GM18511 (cell line): ENCODE measurements at regions not wholly inside any gene's neighbourhood (a gene's known extent, or its start where the extent isn't known, plus 50 kb on each side); places are given as distances from the start of the nearest gene placed in this dataset.

Experiments used
- ATAC-seq: cut with Tn5 transposase; IDR thresholded peaks from one replicate; pipeline ENCODE4 v1.9.1; 2021; ENCODE audit warnings: mild to moderate bottlenecking, moderate library complexity; ENCODE audit not compliant: unreplicated experiment

DNA sequence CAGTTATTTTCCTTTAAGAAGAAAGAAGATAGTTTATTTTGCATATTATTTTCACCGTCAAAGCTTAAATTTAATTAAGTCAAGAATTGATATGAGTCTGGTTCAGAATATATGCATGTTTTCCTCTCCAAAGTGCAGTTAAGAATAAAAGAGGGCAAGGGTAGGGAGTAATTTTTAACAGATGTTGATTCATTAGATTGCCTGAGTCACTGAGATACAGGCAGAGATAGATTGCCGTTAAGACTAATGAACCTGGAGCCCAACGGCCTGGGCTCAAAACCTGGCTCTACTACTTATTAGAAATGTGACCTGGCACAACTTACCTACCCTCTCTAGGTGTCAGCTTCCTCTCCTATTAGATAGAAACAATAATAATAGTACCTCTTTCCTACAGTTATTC is 1037.4 kb upstream of the PABPC4L start:
- ATAC-seq, result no peak

DNA sequence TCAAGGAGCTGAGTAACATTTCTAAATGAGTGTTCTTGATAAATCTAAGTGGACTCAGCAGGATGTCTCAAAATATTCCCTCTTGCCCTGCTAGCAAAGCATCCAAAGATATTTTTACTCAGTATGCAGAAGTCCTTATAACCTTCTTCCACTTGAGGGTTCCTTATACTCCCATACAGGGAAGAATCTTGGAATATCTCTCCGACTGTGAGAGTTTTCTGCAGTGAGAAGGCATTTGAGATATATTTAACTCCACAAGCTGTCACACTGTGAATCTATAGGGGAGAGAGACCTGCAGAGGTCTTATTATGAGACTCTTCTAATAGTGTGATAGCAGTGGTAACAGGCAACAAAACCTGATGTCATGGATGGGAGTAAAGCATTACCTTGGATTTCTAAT is 1034.5 kb upstream of the PABPC4L start:
- ATAC-seq, result no peak

DNA sequence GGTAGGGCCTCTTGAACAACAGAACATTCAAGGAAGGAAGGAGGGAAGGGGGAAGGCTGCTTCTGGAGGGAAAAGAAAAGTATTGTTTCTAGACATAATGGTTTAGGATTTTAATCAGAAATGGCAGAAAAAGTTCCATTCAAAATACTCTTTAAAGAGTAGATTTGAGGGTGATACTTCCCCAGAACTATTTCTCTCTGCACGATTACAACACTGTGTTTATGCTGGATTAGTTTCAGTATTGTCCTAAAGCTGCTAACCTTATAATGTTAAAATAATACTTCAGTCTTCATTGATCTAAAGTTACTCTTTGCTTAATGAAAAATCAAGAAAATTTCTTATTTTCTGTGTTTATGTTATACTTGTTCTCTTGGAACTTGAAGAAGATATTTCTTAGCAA is 1026.3 kb upstream of the PABPC4L start:
- ATAC-seq, result no peak

DNA sequence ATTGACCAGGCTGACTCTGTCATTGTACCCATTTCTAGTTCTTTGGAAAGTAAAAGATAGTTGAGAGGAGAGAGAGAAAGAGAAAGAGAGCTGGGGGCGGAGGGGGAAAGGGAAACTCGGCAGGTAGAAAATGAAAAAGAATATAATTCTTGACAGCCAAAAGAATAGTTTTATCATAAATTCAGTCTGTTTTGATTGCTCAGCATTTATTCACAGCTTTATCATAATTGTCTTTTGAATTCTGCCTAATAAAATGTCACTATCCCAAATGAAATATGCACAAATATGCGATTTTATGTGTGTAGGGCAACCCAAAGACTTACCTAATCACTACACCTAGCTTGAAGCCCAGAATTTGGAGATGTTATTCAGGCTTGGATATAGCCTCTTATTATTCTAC is 1024.0 kb upstream of the PABPC4L start:
- ATAC-seq, result no peak

DNA sequence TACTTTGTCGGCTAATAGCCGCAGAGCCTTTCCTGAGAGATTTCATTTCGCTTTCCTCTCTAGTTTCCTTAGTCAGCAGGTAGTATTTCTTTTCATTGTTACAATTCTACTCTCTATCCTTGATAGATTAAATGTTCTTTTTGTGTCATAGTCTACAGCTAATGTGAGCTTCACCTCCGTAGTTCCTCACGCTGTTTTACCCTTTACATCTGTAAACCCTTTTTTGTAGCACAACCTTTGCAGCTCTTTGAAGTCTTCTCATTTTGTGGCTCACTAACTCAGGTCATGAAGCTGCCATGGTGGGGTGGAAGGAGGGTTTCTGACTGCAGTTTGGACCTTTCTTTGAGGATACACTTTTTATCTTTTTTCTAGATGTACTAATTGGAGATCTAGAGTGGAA is 1008.8 kb upstream of the PABPC4L start:
- no peak for ATAC-seq

DNA sequence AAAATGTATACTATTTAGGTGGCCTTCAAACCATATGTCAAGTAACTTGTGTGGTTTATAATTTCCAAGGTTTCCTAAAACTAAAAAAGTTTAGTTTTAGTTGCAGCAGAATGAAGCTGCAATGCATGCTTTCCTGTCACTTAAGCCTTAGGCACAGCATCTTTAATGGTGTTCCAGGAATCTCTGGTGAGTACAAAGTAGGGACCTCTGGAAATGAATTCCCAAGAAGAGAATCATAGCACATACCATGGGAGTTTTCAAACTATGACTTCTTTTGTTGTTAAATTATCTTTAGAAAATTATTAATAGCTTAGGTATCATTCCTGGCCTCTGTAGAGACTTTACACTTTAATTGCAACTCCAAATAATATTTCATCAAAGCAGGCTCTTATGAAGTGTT is 1005.9 kb upstream of the PABPC4L start:
- ATAC-seq, result no peak

DNA sequence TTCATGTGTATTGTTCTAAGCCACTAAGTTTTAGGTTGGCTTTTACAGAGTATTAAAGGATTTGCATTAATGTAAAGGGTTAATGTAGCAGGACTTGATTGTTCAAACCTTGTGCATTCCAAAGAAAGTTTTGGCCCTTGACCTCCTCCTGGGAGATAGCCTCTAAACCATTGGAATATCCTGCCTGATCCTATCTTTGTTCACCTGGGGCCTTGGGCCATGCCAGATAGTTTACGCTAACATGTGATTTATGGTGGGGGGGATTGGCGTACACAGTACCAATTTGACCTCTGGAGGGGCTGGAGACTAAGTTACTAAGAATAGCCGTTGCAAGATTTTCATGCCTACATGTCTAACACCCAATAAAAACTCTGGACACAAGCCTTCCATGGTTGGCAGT is 1002.7 kb upstream of the PABPC4L start:
- ATAC-seq, result no peak

DNA sequence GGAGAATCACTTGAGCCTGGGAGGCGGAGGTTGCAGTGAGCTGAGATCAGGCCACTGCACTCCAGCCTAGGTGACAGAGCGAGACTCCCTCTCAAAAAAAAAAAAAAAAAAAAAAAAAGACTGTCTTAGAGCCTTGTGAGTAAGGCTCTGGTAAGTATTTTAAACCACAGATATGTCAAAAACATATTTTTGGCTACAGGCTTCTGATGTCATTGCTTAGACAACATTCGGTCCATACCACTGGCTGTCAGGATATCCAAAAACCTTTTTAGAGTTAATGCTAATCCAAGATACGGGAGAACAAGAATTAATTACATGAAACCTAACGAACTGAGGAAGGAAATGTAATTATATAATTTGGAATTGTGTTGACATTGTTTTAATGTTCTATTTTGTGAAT is 999.5 kb upstream of the PABPC4L start:
- ATAC-seq, result no peak

DNA sequence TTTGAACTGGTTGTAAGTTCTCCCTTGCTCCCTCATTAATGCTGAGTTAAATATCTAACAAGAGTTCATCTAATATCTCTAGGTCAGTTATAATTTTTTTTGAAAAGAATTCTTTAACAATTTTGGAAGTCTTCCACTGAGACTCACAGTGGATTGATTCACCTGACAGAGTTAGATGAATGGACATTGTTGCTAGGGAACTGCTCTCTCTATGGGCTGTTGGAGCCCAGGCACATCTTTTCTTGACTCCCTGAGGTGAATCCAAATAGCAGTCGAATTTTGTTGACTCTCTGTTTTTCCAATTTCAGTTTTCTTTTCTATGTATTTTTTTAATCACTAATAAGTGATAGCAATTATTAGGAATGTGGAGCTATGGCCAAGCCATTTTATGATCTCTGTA is 996.1 kb upstream of the PABPC4L start:
- ATAC-seq, result no peak

DNA sequence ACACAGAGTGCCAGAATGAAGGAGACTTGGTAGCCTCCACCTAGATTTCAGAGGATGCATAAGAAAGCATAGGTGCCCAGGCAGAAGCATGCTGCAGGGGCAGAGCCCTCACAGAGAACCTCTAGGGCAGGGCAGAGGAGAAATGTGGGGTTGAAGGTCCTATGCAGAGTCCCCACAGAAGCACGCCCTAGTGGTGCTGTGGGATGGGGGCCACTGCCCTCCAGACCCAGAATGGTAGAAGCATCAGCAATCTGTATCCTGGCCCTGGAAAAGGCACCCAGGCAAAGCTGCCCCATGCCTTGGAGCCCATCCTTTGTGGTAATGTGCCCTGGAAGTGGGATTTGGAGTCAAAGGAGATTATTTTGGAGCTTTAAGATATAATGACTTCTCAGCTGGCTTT is 992.9 kb upstream of the PABPC4L start:
- ATAC-seq, result no peak

DNA sequence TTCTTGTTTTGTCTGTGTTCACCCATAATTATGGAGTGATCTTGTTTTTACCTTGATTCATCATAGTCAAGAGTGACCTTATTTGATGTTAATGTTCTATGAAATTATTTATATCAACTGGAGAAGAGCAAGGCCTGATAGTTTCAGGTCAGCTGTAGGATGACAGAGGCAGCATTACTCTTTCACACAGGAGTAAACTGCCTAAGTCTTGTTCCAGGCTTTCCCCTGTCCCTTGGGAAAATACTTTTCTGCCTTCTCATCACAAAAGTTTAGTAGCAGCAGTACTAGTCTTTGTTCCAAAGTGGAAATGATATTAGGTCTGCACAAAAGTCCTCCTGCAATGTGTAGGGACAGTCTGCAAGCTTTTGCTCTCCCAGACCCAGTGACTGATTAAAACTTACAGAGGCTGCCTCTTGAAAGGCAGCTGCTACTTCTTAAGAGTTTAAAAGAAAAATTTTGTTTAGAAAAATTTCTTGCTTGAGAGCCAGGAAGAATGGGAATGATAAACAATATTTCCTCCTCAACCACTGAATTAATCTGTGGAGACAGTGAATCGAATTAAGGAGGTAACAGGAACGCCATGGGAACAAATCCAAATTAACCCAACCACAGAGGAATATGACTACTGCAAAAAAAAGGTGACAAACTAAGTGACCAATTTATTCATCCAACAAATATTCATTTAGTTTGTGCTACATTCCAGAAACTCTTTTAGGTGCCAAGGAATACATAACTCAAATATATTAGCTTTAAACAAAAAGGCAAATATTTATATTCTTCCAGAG is 991.4 kb upstream of the PABPC4L start:
- no peak for ATAC-seq

DNA sequence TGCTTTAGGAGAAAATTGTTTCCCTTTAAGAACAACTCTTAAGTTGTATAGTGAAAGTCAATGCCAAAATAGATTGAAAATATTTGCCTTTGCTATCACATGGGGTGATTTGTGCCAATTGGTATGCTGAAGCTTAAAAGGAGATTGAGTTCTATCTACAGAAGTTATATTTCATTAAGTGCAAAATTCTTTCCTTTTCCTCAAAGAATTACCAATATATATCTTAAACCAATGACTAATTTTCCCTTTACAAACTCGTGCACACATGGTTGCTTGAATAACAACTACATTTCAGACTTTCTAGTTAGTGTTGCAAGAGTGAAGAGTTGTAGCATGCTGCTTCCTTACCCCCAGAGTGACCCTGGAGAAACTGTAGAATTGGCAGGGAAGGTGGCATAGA is 990.0 kb upstream of the PABPC4L start:
- no peak for ATAC-seq

DNA sequence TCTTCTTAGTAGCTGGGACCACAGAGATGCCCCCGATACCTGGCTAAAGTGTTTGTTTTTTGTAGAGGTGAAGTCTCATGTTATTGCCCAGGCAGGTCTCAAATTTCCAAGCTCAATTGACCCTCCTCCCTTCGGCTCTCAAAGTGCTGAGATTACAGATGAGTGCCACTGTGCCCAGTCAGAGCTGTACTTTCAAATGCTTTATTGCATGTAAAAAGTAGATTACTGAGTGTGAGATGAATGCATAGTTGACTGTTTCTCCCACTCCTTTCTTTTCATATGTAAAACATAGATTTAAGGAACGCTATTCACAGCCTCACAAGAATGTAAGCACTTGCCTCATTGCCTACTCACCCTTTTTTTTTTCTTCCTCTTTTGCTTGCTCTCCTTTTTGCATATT is 984.4 kb upstream of the PABPC4L start:
- no peak for ATAC-seq

DNA sequence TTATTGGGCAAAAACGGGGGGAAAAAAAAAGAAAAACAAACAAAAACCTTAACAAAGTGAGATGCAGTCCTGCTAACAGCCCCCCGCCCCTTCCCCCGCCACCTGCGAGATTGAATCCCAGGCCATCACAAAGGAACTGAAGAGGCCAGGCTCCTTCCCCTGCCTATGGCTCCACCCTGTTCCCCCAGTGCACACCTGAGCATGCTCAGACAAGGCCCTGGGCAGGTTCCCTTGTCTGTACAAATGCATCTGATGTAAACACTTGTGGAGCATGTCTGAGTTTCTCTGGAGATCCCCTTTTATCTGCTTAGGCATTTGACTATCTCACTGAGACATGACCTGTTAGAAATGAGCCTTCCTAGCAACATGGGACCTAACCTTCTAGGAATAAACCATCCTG is 983.7 kb upstream of the PABPC4L start:
- no peak for ATAC-seq

DNA sequence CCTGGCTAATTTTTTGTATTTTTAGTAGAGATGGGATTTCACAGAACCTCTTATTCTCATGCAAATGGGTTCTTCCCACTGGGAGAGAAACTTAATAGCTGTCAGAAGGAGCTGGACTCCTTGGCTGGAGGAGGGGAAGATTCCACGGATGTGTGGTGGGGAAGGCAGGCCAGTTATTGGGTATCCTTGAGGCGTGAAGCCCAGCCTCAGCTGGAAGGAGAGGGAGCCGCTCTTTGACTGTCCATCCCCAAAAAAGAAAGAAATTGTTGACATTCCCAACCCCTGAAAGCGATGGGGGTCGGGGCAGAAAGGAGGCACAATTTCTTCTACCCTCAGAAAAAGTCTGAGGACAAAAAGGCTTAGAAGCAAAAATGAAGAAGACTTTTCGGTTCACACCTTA is 983.1 kb upstream of the PABPC4L start:
- ATAC-seq, result no peak

DNA sequence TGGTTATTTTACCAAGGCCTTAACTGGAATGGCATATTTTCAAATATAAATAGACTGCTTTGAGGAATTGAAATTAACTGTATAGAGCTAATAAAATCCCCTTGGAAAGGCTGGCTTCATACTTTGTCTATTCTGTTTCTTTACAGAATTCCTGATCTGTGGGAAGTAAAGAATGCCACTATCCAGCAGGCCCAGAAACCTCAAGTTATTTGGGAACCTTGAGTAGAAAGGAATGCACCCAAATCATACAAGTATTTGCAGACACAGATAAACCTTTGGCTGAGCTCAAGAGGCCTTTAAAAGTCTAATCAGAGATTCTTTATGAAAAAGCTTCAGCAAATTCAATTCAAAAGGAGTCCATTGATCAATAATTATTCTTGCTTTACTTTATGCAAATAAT is 975.7 kb upstream of the PABPC4L start:
- no peak for ATAC-seq

DNA sequence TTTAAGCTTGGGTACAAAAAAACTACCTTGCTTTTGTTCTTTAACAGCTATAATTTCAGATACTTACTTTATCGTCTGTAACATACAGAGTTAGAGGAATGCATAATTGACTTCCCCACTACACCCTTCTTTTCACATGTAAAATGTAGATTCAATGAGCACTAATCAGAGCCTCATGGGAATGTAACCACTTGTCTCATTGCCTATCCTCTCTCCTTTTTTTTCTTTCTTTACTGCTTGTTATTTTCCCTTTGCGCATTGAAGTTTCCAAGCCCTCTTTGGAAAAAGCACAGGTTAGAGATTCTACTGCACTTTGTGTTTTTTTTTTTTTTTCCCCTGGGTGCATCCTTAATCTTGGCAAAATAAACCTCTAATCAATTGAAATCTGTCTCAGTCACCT is 965.1 kb upstream of the PABPC4L start:
- no peak for ATAC-seq

DNA sequence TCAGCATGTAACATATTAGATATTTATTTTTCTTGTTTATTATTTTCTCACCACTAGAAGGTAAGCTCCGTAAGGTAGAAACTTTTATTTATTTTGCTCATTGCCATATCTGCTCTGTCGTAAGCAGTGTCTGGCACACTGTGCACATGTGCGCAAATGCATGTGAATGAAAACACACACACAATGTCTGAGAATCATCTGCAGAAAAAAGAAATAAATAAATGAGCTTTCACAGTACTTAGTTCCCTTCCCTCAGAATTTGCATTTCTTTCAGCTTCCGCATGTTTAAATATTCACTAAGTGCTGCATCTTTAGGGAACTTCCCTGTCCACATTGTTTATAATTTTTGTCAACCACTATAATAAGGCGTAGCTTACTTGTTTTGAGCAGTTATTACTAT is 963.0 kb upstream of the PABPC4L start:
- ATAC-seq, result no peak

DNA sequence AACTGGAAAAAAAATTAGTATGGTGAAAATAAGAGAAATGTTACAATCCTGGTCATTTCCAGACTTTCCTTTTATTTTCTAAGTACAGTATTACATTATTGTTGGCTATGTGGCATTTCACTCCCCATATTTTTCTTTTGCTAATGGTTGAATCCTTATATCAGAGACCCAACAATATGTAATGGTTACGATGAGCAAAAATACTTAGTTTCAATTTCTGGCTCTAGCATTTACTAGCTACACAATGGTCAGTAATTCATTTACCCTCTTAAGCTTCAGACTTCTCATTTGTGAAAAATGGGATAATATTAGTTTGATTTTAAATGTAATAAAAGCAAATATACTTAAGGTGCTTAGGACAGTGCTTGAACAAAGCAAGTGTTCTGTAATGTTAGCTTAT is 942.9 kb upstream of the PABPC4L start:
- no peak for ATAC-seq

DNA sequence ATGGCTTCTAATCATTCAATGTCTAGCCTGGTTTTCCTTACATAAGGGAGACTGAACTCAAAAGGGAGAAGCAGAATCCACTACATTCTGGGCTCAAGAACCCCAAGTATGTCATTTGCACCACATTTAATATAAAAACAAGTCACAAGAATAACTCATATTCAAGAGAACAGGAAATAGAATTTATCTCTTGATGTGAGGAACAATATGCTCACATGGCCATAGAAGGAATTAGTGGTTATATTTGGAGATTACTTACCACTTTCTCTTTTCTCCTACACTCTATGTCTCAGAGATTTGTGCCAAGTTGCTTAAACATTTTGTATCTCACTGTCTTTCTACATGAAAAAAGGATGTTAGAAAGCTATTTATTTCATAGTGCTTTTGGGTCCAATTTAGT is 922.6 kb upstream of the PABPC4L start:
- ATAC-seq, result no peak

DNA sequence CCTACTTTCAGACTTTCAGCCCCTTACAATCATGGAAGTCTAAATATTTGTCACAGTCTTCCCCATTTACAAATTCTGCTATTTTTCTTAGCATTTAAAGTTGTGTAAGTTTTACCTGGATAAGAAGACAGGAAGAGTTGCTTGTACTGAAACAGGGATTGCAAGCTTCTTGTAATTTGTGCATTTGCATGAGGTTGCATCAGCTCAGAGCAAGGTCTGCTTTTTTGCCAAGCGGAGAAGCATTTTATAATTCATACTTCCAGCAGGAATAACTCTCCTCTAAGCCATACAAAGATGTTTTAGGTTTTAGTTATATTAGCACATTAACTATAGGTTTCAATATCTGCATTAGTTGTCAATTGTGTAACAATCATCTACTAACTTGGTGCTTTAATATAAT is 922.0 kb upstream of the PABPC4L start:
- no peak for ATAC-seq

DNA sequence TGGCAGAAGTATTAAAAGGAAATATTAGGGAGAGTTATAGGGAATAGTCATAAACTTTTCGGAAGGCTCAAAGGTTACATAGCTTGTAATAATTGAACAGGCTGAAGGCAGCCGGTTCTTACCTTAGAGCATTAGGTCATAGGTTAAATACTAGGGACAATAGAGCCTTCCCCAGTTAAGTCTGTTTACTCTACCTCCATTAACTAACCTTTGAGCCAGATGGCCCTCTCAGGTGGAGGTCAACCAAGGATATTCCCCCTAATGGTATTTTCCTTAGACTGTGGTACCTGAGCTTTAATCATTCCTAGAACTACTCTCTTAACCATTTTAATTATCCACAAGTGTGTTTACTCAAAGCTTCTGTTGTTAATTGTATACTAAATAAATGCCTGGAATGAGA is 920.9 kb upstream of the PABPC4L start:
- no peak for ATAC-seq

DNA sequence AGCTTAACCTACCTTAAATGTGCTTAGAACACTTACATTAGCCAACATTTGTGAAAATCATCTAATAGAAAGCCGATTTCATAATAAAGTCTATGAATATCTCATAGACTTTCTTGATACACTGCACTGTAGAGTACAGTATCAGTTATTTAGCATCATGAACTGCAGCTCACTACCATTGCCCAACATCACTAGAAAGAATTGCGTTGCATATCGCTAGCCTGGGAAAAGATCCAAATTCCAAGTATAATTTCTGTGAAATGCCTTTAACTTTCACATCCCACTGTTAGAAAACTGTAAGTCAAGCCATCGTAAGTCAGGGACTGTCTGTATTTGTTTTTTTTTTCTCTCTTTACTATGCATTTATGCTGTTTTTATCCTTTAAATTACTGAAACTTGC is 918.6 kb upstream of the PABPC4L start:
- no peak for ATAC-seq
